Effector CD8-positive, alpha-beta T cell (primary cell): ENCODE measurements at regions not wholly inside any gene's neighbourhood (a gene's known extent, or its start where the extent isn't known, plus 50 kb on each side); places are given as distances from the start of the nearest gene placed in this dataset.

ENCODE experiments used
- DNase-seq: peaks from one replicate; lab custom pipeline; 2025; lab: John Stamatoyannopoulos, UW

GRCh38 chr4:124177647-124178425 lies 534.7 kb downstream of the ANKRD50 start:
- no peak for DNase-seq

GRCh38 chr4:124178449-124179021 lies 534.0 kb downstream of the ANKRD50 start:
- no peak for DNase-seq

- DNase-seq, result no peak
Measured at GRCh38 chr4:124179506-124180186, 532.9 kb downstream of the ANKRD50 start.

GRCh38 chr4:124181039-124181438 lies 531.5 kb downstream of the ANKRD50 start:
- no peak for DNase-seq

GRCh38 chr4:124183231-124183630 lies 529.3 kb downstream of the ANKRD50 start:
- DNase-seq, result no peak

GRCh38 chr4:124183926-124184325 lies 528.6 kb downstream of the ANKRD50 start:
- DNase-seq, result no peak

- no peak for DNase-seq
Measured at GRCh38 chr4:124184792-124185191, 527.7 kb downstream of the ANKRD50 start.

GRCh38 chr4:124188595-124188994 lies 523.9 kb downstream of the ANKRD50 start:
- no peak for DNase-seq

- DNase-seq, result no peak
Measured at GRCh38 chr4:124189545-124189944, 523.0 kb downstream of the ANKRD50 start.

GRCh38 chr4:124191329-124191728 lies 521.2 kb downstream of the ANKRD50 start:
- no peak for DNase-seq

GRCh38 chr4:124192544-124192943 lies 520.0 kb downstream of the ANKRD50 start:
- DNase-seq, result no peak

GRCh38 chr4:124199185-124199584 lies 513.3 kb downstream of the ANKRD50 start:
- DNase-seq, result no peak

GRCh38 chr4:124199755-124200154 lies 512.8 kb downstream of the ANKRD50 start:
- DNase-seq, result no peak

GRCh38 chr4:124201636-124202035 lies 510.9 kb downstream of the ANKRD50 start:
- DNase-seq, result no peak

- no peak for DNase-seq
Measured at GRCh38 chr4:124202099-124202498, 510.4 kb downstream of the ANKRD50 start.

- DNase-seq, result no peak
Measured at GRCh38 chr4:124203613-124204238, 508.8 kb downstream of the ANKRD50 start.

GRCh38 chr4:124206779-124207605 lies 505.5 kb downstream of the ANKRD50 start:
- DNase-seq, result no peak

- DNase-seq, result no peak
Measured at GRCh38 chr4:124209211-124209610, 503.3 kb downstream of the ANKRD50 start.

GRCh38 chr4:124209626-124210025 lies 502.9 kb downstream of the ANKRD50 start:
- DNase-seq, result no peak

GRCh38 chr4:124210746-124211145 lies 501.8 kb downstream of the ANKRD50 start:
- no peak for DNase-seq

- DNase-seq, result no peak
Measured at GRCh38 chr4:124212815-124213630, 499.5 kb downstream of the ANKRD50 start.
